ENCODE measurements at regions not wholly inside any gene's neighbourhood (a gene's known extent, or its start where the extent isn't known, plus 50 kb on each side); places are given as distances from the start of the nearest gene placed in this dataset.

GRCh38 chr2:140085674-140086073, 1305.5 kb upstream of the NXPH2 start:
- TF ChIP-seq CTCF (conservative IDR thresholded peaks at IDR 0.05) = peak; percentile 36
- TF ChIP-seq ZFX (IDR thresholded peaks at IDR 0.05) = no peak
